HEK293T (cell line): ENCODE measurements at regions not wholly inside any gene's neighbourhood (a gene's known extent, or its start where the extent isn't known, plus 50 kb on each side); places are given as distances from the start of the nearest gene placed in this dataset.

Experiments used
- CTCF ChIA-PET: fragments of 350-600 bp; formaldehyde crosslinking; extraction: SDS; loops from one replicate; lab custom pipeline; 2021; ENCODE audit warnings: antibody characterized with exemption, inconsistent platforms; lab: Yijun Ruan, JAX
- POLR2A ChIA-PET: fragments of 350-600 bp; formaldehyde crosslinking; extraction: SDS; loops from one replicate; lab custom pipeline; 2020; ENCODE audit warnings: antibody characterized with exemption, inconsistent platforms; lab: Yijun Ruan, JAX
- DNase-seq: peaks from one replicate; pipeline ENCODE4 v3.0.0; 2012; ENCODE audit warnings: mixed read lengths; ENCODE audit errors: extremely low spot score
- ARNT ChIP-seq: fragments of 450-650 bp; IDR thresholded peaks from 2 replicates; pipeline ENCODE4 v1.6.1; 2017; ENCODE audit warnings: mild to moderate bottlenecking
- BHLHE40 ChIP-seq: fragments of 450-650 bp; IDR thresholded peaks from 2 replicates; pipeline ENCODE4 v1.6.1; 2016; ENCODE audit warnings: mild to moderate bottlenecking, moderate library complexity, borderline replicate concordance
- CTBP1 ChIP-seq: fragments of 450-650 bp; IDR thresholded peaks from 2 replicates; pipeline ENCODE4 v1.6.1; 2016; ENCODE audit warnings: borderline replicate concordance
- ELF4 ChIP-seq: fragments of 450-650 bp; IDR thresholded peaks from 2 replicates; pipeline ENCODE4 v1.6.1; 2017; ENCODE audit warnings: antibody characterized with exemption
- FOXA1 ChIP-seq: fragments of 450-650 bp; IDR thresholded peaks from 2 replicates; pipeline ENCODE4 v1.6.1; 2016; ENCODE audit warnings: mild to moderate bottlenecking
- FOXK2 ChIP-seq: fragments of 450-650 bp; IDR thresholded peaks from 2 replicates; pipeline ENCODE4 v1.6.1; 2016; ENCODE audit warnings: mild to moderate bottlenecking
- FOXM1 ChIP-seq: fragments of 450-650 bp; IDR thresholded peaks from 2 replicates; pipeline ENCODE4 v1.6.1; 2017; ENCODE audit warnings: mild to moderate bottlenecking, borderline replicate concordance
- HDGF ChIP-seq: fragments of 450-650 bp; IDR thresholded peaks from 2 replicates; pipeline ENCODE4 v1.6.1; 2017; ENCODE audit warnings: antibody characterized with exemption, borderline replicate concordance
- L3MBTL2 ChIP-seq: fragments of 450-650 bp; conservative IDR thresholded peaks from 2 replicates; pipeline ENCODE4 v1.6.1; 2016; ENCODE audit warnings: mild to moderate bottlenecking
- LEF1 ChIP-seq: fragments of 450-650 bp; IDR thresholded peaks from 2 replicates; pipeline ENCODE4 v1.6.1; 2017; ENCODE audit warnings: mild to moderate bottlenecking, borderline replicate concordance
- NFRKB ChIP-seq: fragments of 450-650 bp; IDR thresholded peaks from 2 replicates; pipeline ENCODE4 v1.6.1; 2016; ENCODE audit warnings: mild to moderate bottlenecking, moderate library complexity
- PKNOX1 ChIP-seq: fragments of 450-650 bp; IDR thresholded peaks from 2 replicates; pipeline ENCODE4 v1.6.1; 2016
- SP1 ChIP-seq: fragments of 450-650 bp; IDR thresholded peaks from 2 replicates; pipeline ENCODE4 v1.6.1; 2017
- SUZ12 ChIP-seq: fragments of 450-650 bp; IDR thresholded peaks from 2 replicates; pipeline ENCODE4 v1.6.1; 2016; ENCODE audit warnings: mild to moderate bottlenecking
- TARDBP ChIP-seq: fragments of 450-650 bp; IDR thresholded peaks from 2 replicates; pipeline ENCODE4 v1.6.1; 2016
- ZNF384 ChIP-seq: fragments of 450-650 bp; IDR thresholded peaks from 2 replicates; pipeline ENCODE4 v1.6.1; 2016

DNA sequence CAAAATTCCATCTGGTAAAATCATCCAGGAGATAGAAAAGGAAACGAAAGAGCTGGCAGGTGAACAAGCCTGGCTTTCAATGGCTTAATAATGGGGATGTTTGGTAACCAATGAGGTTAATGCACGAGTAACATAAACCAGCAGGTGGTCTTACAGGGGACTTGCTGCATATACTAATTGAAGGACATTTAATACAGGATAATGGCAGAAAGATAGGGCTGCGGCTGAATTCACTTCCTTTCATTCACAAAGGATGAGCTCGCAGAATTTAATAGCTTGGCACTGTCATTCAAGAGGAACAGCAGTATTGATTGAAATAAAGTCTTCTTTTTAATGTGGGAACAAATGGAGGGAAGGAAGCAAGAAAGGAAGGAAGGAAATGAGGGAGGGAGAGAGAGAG, 156.3 kb upstream of the RAI2 start:
- ChIA-PET CTCF (no interaction called here), POLR2A (no interaction called here)

GRCh38 chrX:18016941-18017340, 155.8 kb upstream of the RAI2 start:
- TF ChIP-seq HDGF, result no peak
- no peak for TF ChIP-seq L3MBTL2
- no peak for TF ChIP-seq FOXK2
- TF ChIP-seq PKNOX1, result no peak
- no peak for TF ChIP-seq ELF4
- no peak for TF ChIP-seq ZNF384
- no peak for TF ChIP-seq ARNT
- TF ChIP-seq SP1, result no peak
- TF ChIP-seq LEF1, result no peak
- no peak for DNase-seq
- POLR2A ChIA-PET, result no interaction called here
- CTCF ChIA-PET, result no interaction called here

More for the DNA sequence above, 156.3 kb upstream of the RAI2 start:
- DNase-seq, result no peak
- no peak for TF ChIP-seq SUZ12
- TF ChIP-seq FOXK2, result no peak
- no peak for TF ChIP-seq FOXM1
- TF ChIP-seq L3MBTL2, result no peak
- no peak for TF ChIP-seq ELF4
- TF ChIP-seq LEF1, result no peak
- TF ChIP-seq SP1, result no peak
- TF ChIP-seq NFRKB, result no peak

DNA sequence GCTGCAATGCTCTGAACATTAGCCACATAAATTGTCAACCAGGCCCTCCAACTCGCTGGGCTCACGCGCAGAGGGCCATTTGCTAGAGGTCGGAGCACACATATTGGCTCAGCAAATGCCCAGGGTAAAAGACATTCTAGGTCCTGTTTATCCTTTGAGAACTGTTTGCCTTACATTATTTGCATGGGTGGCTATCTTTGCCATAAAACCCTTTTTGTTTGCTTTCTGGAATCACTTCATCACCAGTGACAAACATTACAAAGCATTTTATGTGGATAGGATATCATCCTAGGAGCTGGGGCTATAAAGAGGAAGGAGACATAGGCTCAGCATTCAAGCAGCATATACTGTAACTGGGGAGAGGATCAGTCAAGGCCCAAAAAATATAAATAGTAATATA, 149.2 kb upstream of the RAI2 start:
- TF ChIP-seq TARDBP, result no peak
- no peak for TF ChIP-seq SP1
- no peak for TF ChIP-seq ZNF384
- no peak for TF ChIP-seq HDGF
- TF ChIP-seq BHLHE40, result no peak
- TF ChIP-seq FOXK2, result no peak
- TF ChIP-seq ELF4, result no peak
- TF ChIP-seq CTBP1, result no peak
- TF ChIP-seq FOXM1, result no peak
- no peak for TF ChIP-seq PKNOX1
- TF ChIP-seq L3MBTL2, result no peak
- no peak for TF ChIP-seq SUZ12
- no peak for TF ChIP-seq FOXA1
- no peak for TF ChIP-seq NFRKB
- no peak for TF ChIP-seq LEF1
- TF ChIP-seq ARNT, result no peak
- DNase-seq, result no peak
- POLR2A ChIA-PET, result no interaction called here
- CTCF ChIA-PET, result no interaction called here

- no peak for TF ChIP-seq HDGF
- TF ChIP-seq CTBP1, result no peak
- TF ChIP-seq PKNOX1, result no peak
- TF ChIP-seq FOXA1, result no peak
- no peak for TF ChIP-seq ELF4
- no peak for TF ChIP-seq FOXM1
- POLR2A ChIA-PET, result no interaction called here
- CTCF ChIA-PET, result no interaction called here
- DNase-seq, result no peak
Measured at GRCh38 chrX:18003876-18004275, 142.8 kb upstream of the RAI2 start.

DNA sequence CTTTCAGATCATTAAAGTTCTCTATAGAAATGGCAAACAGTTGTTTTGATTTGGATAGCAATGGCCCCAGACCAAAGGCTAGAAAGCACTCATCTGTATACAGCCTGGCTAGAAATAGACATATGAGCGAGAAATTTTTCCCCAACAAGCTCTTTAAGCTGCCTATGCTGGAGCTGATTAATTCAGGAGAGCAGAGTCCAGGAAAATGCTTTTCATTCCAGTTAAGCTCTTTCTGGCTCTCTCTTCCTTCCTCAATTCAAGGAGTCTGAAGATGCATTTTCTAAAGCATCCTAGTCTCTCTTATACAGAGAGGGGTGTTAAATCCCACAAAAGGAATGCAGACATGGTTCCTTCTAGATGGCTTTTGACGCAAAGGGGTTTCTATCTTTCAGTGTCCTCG, 141.7 kb upstream of the RAI2 start:
- ChIA-PET CTCF (no interaction called here), POLR2A (no interaction called here)
- no peak for DNase-seq
- TF ChIP-seq ARNT, result no peak
- no peak for TF ChIP-seq FOXM1
- no peak for TF ChIP-seq ZNF384
- TF ChIP-seq L3MBTL2, result no peak
- no peak for TF ChIP-seq NFRKB
- no peak for TF ChIP-seq ELF4
- TF ChIP-seq BHLHE40, result no peak
- no peak for TF ChIP-seq FOXK2
- no peak for TF ChIP-seq CTBP1
- TF ChIP-seq LEF1, result no peak
- TF ChIP-seq SUZ12, result no peak
- TF ChIP-seq TARDBP, result no peak
- TF ChIP-seq FOXA1, result no peak
- no peak for TF ChIP-seq HDGF
- no peak for TF ChIP-seq PKNOX1

GRCh38 chrX:17994429-17994828, 133.3 kb upstream of the RAI2 start:
- POLR2A ChIA-PET, result no interaction called here
- CTCF ChIA-PET, result interaction anchor here (0.6 kb wide), 1 partner anchor 1082 kb away, joined by 3 read pairs; no protein-coding TSS in a partner anchor
- TF ChIP-seq SUZ12, result no peak
- no peak for TF ChIP-seq FOXA1
- TF ChIP-seq FOXK2, result no peak
- no peak for TF ChIP-seq ELF4
- TF ChIP-seq LEF1, result no peak
- TF ChIP-seq HDGF, result no peak
- TF ChIP-seq NFRKB, result no peak
- no peak for TF ChIP-seq FOXM1
- TF ChIP-seq SP1, result no peak
- TF ChIP-seq TARDBP, result no peak
- no peak for TF ChIP-seq ARNT
- no peak for TF ChIP-seq PKNOX1
- TF ChIP-seq BHLHE40, result no peak
- TF ChIP-seq L3MBTL2, result no peak
- TF ChIP-seq ZNF384, result no peak
- DNase-seq, result no peak
